ENCODE measurements at regions not wholly inside any gene's neighbourhood (a gene's known extent, or its start where the extent isn't known, plus 50 kb on each side); places are given as distances from the start of the nearest gene placed in this dataset.

DNA sequence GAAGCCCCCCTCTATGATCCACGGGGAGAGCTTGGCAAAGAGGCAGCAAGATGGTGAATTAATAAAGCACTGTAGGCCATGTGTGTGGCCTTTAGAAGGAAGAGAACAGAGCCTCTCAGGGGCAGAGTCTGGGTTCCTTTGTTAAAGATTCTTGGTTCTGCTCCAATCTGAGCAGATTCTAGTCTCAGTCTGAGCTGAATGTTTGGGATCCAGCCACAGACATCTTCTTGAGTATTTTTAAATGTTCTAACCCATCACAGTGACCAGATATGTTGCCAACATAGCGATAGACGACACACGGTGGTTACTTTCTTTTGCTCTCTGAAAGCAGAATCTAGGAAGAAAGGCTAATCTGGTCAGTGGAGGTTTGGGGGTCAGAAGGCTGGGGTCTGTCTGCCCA is 147.5 kb upstream of the GPR12 start:
- H4K20me1 ChIP-seq (replicated peaks; ENCODE audit: control insufficient read depth, insufficient read depth, low read length) = no peaks in the 10 kb centered on the region; the same call in 1 of the 2 replicates
- H3K9me3 ChIP-seq (replicated peaks; ENCODE audit: control insufficient read depth, insufficient read depth, low read depth, low read length) = no peaks in the 10 kb centered on the region
- H2AFZ ChIP-seq (ENCODE audit: low read depth, low read length) = no peak overlapping the region
- BruUV-seq (replicated peaks) = no TSS peak
- no peaks in the 10 kb centered on the region for H3K36me3 ChIP-seq (ENCODE audit: control insufficient read depth, insufficient read depth, low read length)
- no peak for FAIRE-seq
- no peak overlapping the region for H3K4me2 ChIP-seq (ENCODE audit: insufficient read depth, low read length)
- H3K4me3 ChIP-seq = no peak overlapping the region
- peaks cover 0 to 21% of the 10 kb centered on the region in 2 experiments; a peak in 3 of 5 replicates for H3K27me3 ChIP-seq (ENCODE audit: control insufficient read depth in 2 of 2, insufficient read depth in 2 of 2, low read length in 2 of 2)
- no peak for DNase-seq (ENCODE audit: extremely low read depth in 1 of 4, low spot score in 3 of 4)
- in situ Hi-C loops (cut with MboI) = no loop called here
- no peaks in the 10 kb centered on the region for H3K4me1 ChIP-seq (replicated peaks in 1 of 2; ENCODE audit: control insufficient read depth in 2 of 2, insufficient read depth in 2 of 2, low read length in 2 of 2)
- WGBS (ENCODE audit: insufficient coverage, low coverage, missing lambda C conversion rate) = 0% methylated on average over 4 of the region's 4 CpGs
- POLR2A ChIA-PET = no interaction called here
- CTCF ChIA-PET (ENCODE audit: low intra/inter-chr PET ratio) = no interaction called here
- ATAC-seq = no peak
- H3K9ac ChIP-seq (ENCODE audit: insufficient read depth in 1 of 2, low read depth in 2 of 2, low read length in 2 of 2) = no peak overlapping the region
- H3K9me1 ChIP-seq (ENCODE audit: control insufficient read depth, insufficient read depth, low read length) = no peaks in the 10 kb centered on the region
- no peaks in the 10 kb centered on the region for H3K79me2 ChIP-seq (ENCODE audit: control insufficient read depth, insufficient read depth, low read length)
- intact Hi-C loops (cut with micrococcal nuclease) = no loop called here
- no peak overlapping the region for H3K27ac ChIP-seq (ENCODE audit: extremely low read depth, low read depth, low read length)
- TF ChIP-seq ZFX (CRISPR knock-in tag; IDR thresholded peaks at IDR 0.05) (no peak), ATF7 (IDR thresholded peaks at IDR 0.05) (no peak), TAF7 (tag; IDR thresholded peaks at IDR 0.05) (no peak), TRIM28 (IDR thresholded peaks at IDR 0.05) (no peak), RBM39 (optimal IDR thresholded peaks at IDR 0.05; ENCODE audit: low read depth, low read length) (no peak), EHMT2 (IDR thresholded peaks at IDR 0.05) (no peak), PHF20 (IDR thresholded peaks at IDR 0.05; ENCODE audit: partially characterized antibody) (no peak), RNF2 (IDR thresholded peaks at IDR 0.05) (no peak)
- TF ChIP-seq, protein P1, sequence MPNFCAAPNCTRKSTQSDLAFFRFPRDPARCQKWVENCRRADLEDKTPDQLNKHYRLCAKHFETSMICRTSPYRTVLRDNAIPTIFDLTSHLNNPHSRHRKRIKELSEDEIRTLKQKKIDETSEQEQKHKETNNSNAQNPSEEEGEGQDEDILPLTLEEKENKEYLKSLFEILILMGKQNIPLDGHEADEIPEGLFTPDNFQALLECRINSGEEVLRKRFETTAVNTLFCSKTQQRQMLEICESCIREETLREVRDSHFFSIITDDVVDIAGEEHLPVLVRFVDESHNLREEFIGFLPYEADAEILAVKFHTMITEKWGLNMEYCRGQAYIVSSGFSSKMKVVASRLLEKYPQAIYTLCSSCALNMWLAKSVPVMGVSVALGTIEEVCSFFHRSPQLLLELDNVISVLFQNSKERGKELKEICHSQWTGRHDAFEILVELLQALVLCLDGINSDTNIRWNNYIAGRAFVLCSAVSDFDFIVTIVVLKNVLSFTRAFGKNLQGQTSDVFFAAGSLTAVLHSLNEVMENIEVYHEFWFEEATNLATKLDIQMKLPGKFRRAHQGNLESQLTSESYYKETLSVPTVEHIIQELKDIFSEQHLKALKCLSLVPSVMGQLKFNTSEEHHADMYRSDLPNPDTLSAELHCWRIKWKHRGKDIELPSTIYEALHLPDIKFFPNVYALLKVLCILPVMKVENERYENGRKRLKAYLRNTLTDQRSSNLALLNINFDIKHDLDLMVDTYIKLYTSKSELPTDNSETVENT (CRISPR knock-in tag; IDR thresholded peaks at IDR 0.05) = no peak
- TF ChIP-seq, protein P2, sequence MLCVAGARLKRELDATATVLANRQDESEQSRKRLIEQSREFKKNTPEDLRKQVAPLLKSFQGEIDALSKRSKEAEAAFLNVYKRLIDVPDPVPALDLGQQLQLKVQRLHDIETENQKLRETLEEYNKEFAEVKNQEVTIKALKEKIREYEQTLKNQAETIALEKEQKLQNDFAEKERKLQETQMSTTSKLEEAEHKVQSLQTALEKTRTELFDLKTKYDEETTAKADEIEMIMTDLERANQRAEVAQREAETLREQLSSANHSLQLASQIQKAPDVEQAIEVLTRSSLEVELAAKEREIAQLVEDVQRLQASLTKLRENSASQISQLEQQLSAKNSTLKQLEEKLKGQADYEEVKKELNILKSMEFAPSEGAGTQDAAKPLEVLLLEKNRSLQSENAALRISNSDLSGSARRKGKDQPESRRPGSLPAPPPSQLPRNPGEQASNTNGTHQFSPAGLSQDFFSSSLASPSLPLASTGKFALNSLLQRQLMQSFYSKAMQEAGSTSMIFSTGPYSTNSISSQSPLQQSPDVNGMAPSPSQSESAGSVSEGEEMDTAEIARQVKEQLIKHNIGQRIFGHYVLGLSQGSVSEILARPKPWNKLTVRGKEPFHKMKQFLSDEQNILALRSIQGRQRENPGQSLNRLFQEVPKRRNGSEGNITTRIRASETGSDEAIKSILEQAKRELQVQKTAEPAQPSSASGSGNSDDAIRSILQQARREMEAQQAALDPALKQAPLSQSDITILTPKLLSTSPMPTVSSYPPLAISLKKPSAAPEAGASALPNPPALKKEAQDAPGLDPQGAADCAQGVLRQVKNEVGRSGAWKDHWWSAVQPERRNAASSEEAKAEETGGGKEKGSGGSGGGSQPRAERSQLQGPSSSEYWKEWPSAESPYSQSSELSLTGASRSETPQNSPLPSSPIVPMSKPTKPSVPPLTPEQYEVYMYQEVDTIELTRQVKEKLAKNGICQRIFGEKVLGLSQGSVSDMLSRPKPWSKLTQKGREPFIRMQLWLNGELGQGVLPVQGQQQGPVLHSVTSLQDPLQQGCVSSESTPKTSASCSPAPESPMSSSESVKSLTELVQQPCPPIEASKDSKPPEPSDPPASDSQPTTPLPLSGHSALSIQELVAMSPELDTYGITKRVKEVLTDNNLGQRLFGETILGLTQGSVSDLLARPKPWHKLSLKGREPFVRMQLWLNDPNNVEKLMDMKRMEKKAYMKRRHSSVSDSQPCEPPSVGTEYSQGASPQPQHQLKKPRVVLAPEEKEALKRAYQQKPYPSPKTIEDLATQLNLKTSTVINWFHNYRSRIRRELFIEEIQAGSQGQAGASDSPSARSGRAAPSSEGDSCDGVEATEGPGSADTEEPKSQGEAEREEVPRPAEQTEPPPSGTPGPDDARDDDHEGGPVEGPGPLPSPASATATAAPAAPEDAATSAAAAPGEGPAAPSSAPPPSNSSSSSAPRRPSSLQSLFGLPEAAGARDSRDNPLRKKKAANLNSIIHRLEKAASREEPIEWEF (CRISPR knock-in tag; IDR thresholded peaks at IDR 0.05) = no peak
- TF ChIP-seq, protein P3, sequence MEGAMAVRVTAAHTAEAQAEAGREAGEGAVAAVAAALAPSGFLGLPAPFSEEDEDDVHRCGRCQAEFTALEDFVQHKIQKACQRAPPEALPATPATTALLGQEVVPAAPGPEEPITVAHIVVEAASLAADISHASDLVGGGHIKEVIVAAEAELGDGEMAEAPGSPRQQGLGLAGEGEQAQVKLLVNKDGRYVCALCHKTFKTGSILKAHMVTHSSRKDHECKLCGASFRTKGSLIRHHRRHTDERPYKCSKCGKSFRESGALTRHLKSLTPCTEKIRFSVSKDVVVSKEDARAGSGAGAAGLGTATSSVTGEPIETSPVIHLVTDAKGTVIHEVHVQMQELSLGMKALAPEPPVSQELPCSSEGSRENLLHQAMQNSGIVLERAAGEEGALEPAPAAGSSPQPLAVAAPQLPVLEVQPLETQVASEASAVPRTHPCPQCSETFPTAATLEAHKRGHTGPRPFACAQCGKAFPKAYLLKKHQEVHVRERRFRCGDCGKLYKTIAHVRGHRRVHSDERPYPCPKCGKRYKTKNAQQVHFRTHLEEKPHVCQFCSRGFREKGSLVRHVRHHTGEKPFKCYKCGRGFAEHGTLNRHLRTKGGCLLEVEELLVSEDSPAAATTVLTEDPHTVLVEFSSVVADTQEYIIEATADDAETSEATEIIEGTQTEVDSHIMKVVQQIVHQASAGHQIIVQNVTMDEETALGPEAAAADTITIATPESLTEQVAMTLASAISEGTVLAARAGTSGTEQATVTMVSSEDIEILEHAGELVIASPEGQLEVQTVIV (CRISPR knock-in tag; IDR thresholded peaks at IDR 0.05; ENCODE audit: borderline replicate concordance) = no peak
- TF ChIP-seq, protein P4, sequence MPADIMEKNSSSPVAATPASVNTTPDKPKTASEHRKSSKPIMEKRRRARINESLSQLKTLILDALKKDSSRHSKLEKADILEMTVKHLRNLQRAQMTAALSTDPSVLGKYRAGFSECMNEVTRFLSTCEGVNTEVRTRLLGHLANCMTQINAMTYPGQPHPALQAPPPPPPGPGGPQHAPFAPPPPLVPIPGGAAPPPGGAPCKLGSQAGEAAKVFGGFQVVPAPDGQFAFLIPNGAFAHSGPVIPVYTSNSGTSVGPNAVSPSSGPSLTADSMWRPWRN (IDR thresholded peaks at IDR 0.05; ENCODE audit: low read depth) = no peak

Measured in K562 (cell line).